ENCODE measurements at regions not wholly inside any gene's neighbourhood (a gene's known extent, or its start where the extent isn't known, plus 50 kb on each side); places are given as distances from the start of the nearest gene placed in this dataset.

GRCh38 chr19:53704011-53704410 lies 72.2 kb downstream of the DPRX start:
- Histone ChIP-seq H3K4me2 (no peak overlapping the region), H3K79me2 (ENCODE audit: insufficient read depth) (no peaks in the 10 kb centered on the region), H3K4me3 (ENCODE audit: low read depth in 2 of 2, low read length in 1 of 2) (no peak overlapping the region), H3K9me3 (no peaks in the 10 kb centered on the region), H4K20me1 (ENCODE audit: insufficient read depth) (no peaks in the 10 kb centered on the region), H3K36me3 (replicated peaks in 1 of 2; ENCODE audit: control insufficient read depth in 1 of 2, insufficient read depth in 2 of 2, low read length in 1 of 2) (no peaks in the 10 kb centered on the region), H3K9me2 (no peaks in the 10 kb centered on the region), H2AFZ (ENCODE audit: low read depth) (no peak overlapping the region), H3K9ac (no peak overlapping the region), H3F3A (replicated peaks; ENCODE audit: insufficient read depth) (no peaks in the 10 kb centered on the region), H3K27ac (ENCODE audit: low read depth in 2 of 2, low read length in 1 of 2) (no peak overlapping the region), H3K4me1 (ENCODE audit: control insufficient read depth in 1 of 2, insufficient read depth in 2 of 2, low read depth in 1 of 2, low read length in 1 of 2) (no peaks in the 10 kb centered on the region), H3K27me3 (ENCODE audit: insufficient read depth) (no peaks in the 10 kb centered on the region; the same call in 1 of the 2 replicates)
- ChIA-PET POLR2A (no interaction called here), CTCF (interaction anchor here (1.3 kb wide), 1 partner anchor 89 kb away, joined by 3 read pairs; no protein-coding TSS in a partner anchor)
- WGBS (ENCODE audit: low lambda C conversion rate) = 8% methylated on average over 8 of the region's 8 CpGs
- no peak for TF ChIP-seq GABPA (IDR thresholded peaks at IDR 0.05; ENCODE audit: low read depth)
- TF ChIP-seq SMC3 (IDR thresholded peaks at IDR 0.05; ENCODE audit: low read depth, low read length) = no peak
- no peak for TF ChIP-seq YY1 (IDR thresholded peaks at IDR 0.05; ENCODE audit: low read depth)
- no peak for TF ChIP-seq RFX5 (IDR thresholded peaks at IDR 0.05; ENCODE audit: low read length)
- TF ChIP-seq TEAD4 (IDR thresholded peaks at IDR 0.05; ENCODE audit: borderline replicate concordance, insufficient read depth) = no peak
- no peak for TF ChIP-seq EP300 (IDR thresholded peaks at IDR 0.05; ENCODE audit: borderline replicate concordance in 1 of 2, low read depth in 1 of 2, low read length in 1 of 2)
- TF ChIP-seq PBX3 (IDR thresholded peaks at IDR 0.05) = no peak
- TF ChIP-seq REST (IDR thresholded peaks at IDR 0.05; ENCODE audit: low read depth, low read length) = no peak
- no peak for TF ChIP-seq RXRA (IDR thresholded peaks at IDR 0.05; ENCODE audit: borderline replicate concordance, low read depth)
- TF ChIP-seq GATA2 (CRISPR knock-in tag; IDR thresholded peaks at IDR 0.05) = no peak
- no peak for TF ChIP-seq TCF12 (IDR thresholded peaks at IDR 0.05)
- TF ChIP-seq IRF3 (IDR thresholded peaks at IDR 0.05; ENCODE audit: low read depth, low read length) = no peak
- TF ChIP-seq ELF1 (IDR thresholded peaks at IDR 0.05) = no peak
- TF ChIP-seq USF1 (IDR thresholded peaks at IDR 0.05; ENCODE audit: borderline replicate concordance, low read depth) = no peak
- no peak for TF ChIP-seq MAX (IDR thresholded peaks at IDR 0.05; ENCODE audit: low read depth)
- TF ChIP-seq TAF1 (IDR thresholded peaks at IDR 0.05; ENCODE audit: borderline replicate concordance, low read depth, low read length) = no peak
- no peak for TF ChIP-seq JUND (IDR thresholded peaks at IDR 0.05)
- no peak for DNase-seq
